SK-N-SH (cell line): ENCODE measurements at regions not wholly inside any gene's neighbourhood (a gene's known extent, or its start where the extent isn't known, plus 50 kb on each side); places are given as distances from the start of the nearest gene placed in this dataset.

Experiments
- CTCF ChIP-seq: fragments of 200-600 bp; sonication (generic); IDR thresholded peaks from 2 replicates; pipeline ENCODE4 v1.6.1; 2017; ENCODE audit warnings: antibody characterized with exemption, mild to moderate bottlenecking, moderate library complexity
- EP300 ChIP-seq, 2 experiments: IDR thresholded peaks; 2 replicates each; pipeline versions ENCODE4 v1.4.0 to v1.6.1; 2012; ENCODE audit warnings: borderline replicate concordance in 1 of 2, low read depth in 1 of 2, low read length in 1 of 2
- EZH2phosphoT487 ChIP-seq: fragments of 200-600 bp; sonication (generic); IDR thresholded peaks from 2 replicates; pipeline ENCODE4 v1.6.1; 2017; ENCODE audit warnings: low read depth, mixed run types, mild to moderate bottlenecking, antibody characterized with exemption, moderate library complexity, borderline replicate concordance
- GATA2 ChIP-seq: sonication (generic); formaldehyde crosslinking; IDR thresholded peaks from 2 replicates; pipeline ENCODE4 v1.5.0; 2020; ENCODE audit warnings: mild to moderate bottlenecking, missing genetic modification reagents
- JUND ChIP-seq: IDR thresholded peaks from 2 replicates; pipeline ENCODE4 v1.4.0; 2012
- POLR2AphosphoS5 ChIP-seq: IDR thresholded peaks from 2 replicates; pipeline ENCODE4 v1.6.1; 2012; ENCODE audit warnings: low read depth, low read length
- RAD21 ChIP-seq: IDR thresholded peaks from 2 replicates; pipeline ENCODE4 v1.6.1; 2012; ENCODE audit warnings: mild to moderate bottlenecking, low read length
- REST ChIP-seq: IDR thresholded peaks from 2 replicates; pipeline ENCODE4 v1.6.1; 2012; ENCODE audit warnings: mild to moderate bottlenecking, low read depth, low read length, moderate library complexity
- SIN3A ChIP-seq: IDR thresholded peaks from 2 replicates; pipeline ENCODE4 v1.6.1; 2012; ENCODE audit warnings: low read depth, mild to moderate bottlenecking, low read length, moderate library complexity, borderline replicate concordance
- TEAD4 ChIP-seq: IDR thresholded peaks from 2 replicates; pipeline ENCODE4 v1.4.0; 2012; ENCODE audit warnings: mild to moderate bottlenecking, borderline replicate concordance; ENCODE audit not compliant: insufficient read depth
- USF2 ChIP-seq: fragments of 150-350 bp; IDR thresholded peaks from 2 replicates; pipeline ENCODE4 v1.6.1; 2017; ENCODE audit warnings: antibody characterized with exemption, low read length, low read depth, borderline replicate concordance

- TF ChIP-seq CTCF (no peak), POLR2AphosphoS5 (no peak), RAD21 (no peak), EZH2phosphoT487 (no peak), REST (no peak), USF2 (no peak), GATA2 (CRISPR knock-in tag) (no peak), EP300 (IDR thresholded peaks at IDR 0.05; ENCODE audit: borderline replicate concordance in 1 of 2, low read depth in 1 of 2, low read length in 1 of 2) (no peak), TEAD4 (no peak), JUND (no peak), SIN3A (no peak)
These were observed 71.8 kb upstream of the NOX3 start for GRCh38 chr6:155527443-155527842.
